SHP77 treated with DMSO at 0.1 percent for 48 hours (cell line): ENCODE measurements at regions not wholly inside any gene's neighbourhood (a gene's known extent, or its start where the extent isn't known, plus 50 kb on each side); places are given as distances from the start of the nearest gene placed in this dataset.

Experiments
- DNase-seq: peaks from one replicate; lab custom pipeline; 2025; lab: John Stamatoyannopoulos, UW

- no peak for DNase-seq
Observed at GRCh38 chr2:21515903-21516302, 392.1 kb downstream of the TDRD15 start.

GRCh38 chr2:21519412-21519811, 395.6 kb downstream of the TDRD15 start:
- DNase-seq = no peak

- DNase-seq = no peak
Observed at GRCh38 chr2:21519821-21520220, 396.1 kb downstream of the TDRD15 start.

GRCh38 chr2:21535826-21536225, 412.1 kb downstream of the TDRD15 start:
- DNase-seq = no peak

GRCh38 chr2:21539685-21540084, 415.9 kb downstream of the TDRD15 start:
- DNase-seq = no peak

- DNase-seq = no peak
Observed at GRCh38 chr2:21543630-21544029, 419.9 kb downstream of the TDRD15 start.

- DNase-seq = no peak
Observed at GRCh38 chr2:21544392-21544791, 420.6 kb downstream of the TDRD15 start.

GRCh38 chr2:21552981-21553380, 429.2 kb downstream of the TDRD15 start:
- DNase-seq = no peak

GRCh38 chr2:21559351-21559750, 435.6 kb downstream of the TDRD15 start:
- no peak for DNase-seq

GRCh38 chr2:21561965-21562364, 438.2 kb downstream of the TDRD15 start:
- DNase-seq = no peak

- DNase-seq = no peak
Observed at GRCh38 chr2:21567395-21567794, 443.6 kb downstream of the TDRD15 start.

- DNase-seq = no peak
Observed at GRCh38 chr2:21571686-21572085, 447.9 kb downstream of the TDRD15 start.

GRCh38 chr2:21580391-21580790, 456.6 kb downstream of the TDRD15 start:
- DNase-seq = no peak

- DNase-seq = no peak
Observed at GRCh38 chr2:21585881-21586280, 462.1 kb downstream of the TDRD15 start.

GRCh38 chr2:21590026-21590690, 466.4 kb downstream of the TDRD15 start:
- no peak for DNase-seq

- DNase-seq = no peak
Observed at GRCh38 chr2:21591926-21592325, 468.2 kb downstream of the TDRD15 start.

- DNase-seq = no peak
Observed at GRCh38 chr2:21599417-21599816, 475.6 kb downstream of the TDRD15 start.

- no peak for DNase-seq
Observed at GRCh38 chr2:21602789-21603188, 479.0 kb downstream of the TDRD15 start.

- DNase-seq = no peak
Observed at GRCh38 chr2:21607572-21607971, 483.8 kb downstream of the TDRD15 start.

GRCh38 chr2:21610304-21610703, 486.5 kb downstream of the TDRD15 start:
- DNase-seq = no peak

- no peak for DNase-seq
Observed at GRCh38 chr2:21617885-21618434, 494.2 kb downstream of the TDRD15 start.

- DNase-seq = no peak
Observed at GRCh38 chr2:21620771-21621170, 497.0 kb downstream of the TDRD15 start.

- DNase-seq = no peak
Observed at GRCh38 chr2:21627938-21628337, 504.2 kb downstream of the TDRD15 start.

GRCh38 chr2:21633015-21633414, 509.2 kb downstream of the TDRD15 start:
- DNase-seq = no peak
